ENCODE measurements at regions not wholly inside any gene's neighbourhood (a gene's known extent, or its start where the extent isn't known, plus 50 kb on each side); places are given as distances from the start of the nearest gene placed in this dataset.

DNA sequence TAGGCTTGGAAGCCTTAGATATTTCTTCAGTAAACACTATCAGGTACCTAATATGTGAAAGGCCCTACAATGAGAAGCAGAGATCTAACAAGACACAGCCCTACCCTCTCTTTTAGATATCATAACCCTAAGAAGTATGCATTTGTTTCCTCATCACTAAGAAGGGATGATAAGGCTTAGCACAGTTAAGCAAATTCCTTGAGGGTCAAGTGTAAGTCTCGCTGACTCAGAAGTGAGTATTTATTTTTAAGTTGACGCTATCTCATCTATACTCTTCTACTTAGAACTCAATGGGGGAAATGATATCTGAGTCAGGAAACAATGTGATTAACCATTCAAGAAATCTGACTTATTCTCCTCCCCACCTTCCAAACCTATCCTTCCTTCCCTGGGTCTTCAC is 149.7 kb downstream of the ESM1 start:
- peaks cover 0 to 16% (median 10%) of the 10 kb centered on the region in 4 donors for H3K4me1 ChIP-seq
- H3K27ac ChIP-seq, result no peak overlapping the region
- no peaks in the 10 kb centered on the region for H3K36me3 ChIP-seq
- ATAC-seq (ENCODE audit: low FRiP score in 2 of 2), result no peak
- TF ChIP-seq POLR2A (IDR thresholded peaks at IDR 0.05), result no peak
- TF ChIP-seq EP300 (IDR thresholded peaks at IDR 0.05), result no peak
- no peak for TF ChIP-seq POLR2AphosphoS5 (IDR thresholded peaks at IDR 0.05)
- TF ChIP-seq, protein P1, sequence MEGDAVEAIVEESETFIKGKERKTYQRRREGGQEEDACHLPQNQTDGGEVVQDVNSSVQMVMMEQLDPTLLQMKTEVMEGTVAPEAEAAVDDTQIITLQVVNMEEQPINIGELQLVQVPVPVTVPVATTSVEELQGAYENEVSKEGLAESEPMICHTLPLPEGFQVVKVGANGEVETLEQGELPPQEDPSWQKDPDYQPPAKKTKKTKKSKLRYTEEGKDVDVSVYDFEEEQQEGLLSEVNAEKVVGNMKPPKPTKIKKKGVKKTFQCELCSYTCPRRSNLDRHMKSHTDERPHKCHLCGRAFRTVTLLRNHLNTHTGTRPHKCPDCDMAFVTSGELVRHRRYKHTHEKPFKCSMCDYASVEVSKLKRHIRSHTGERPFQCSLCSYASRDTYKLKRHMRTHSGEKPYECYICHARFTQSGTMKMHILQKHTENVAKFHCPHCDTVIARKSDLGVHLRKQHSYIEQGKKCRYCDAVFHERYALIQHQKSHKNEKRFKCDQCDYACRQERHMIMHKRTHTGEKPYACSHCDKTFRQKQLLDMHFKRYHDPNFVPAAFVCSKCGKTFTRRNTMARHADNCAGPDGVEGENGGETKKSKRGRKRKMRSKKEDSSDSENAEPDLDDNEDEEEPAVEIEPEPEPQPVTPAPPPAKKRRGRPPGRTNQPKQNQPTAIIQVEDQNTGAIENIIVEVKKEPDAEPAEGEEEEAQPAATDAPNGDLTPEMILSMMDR (IDR thresholded peaks at IDR 0.05), result no peak
- H3K9me3 ChIP-seq, result no peaks in the 10 kb centered on the region
- no peaks in the 10 kb centered on the region for H3K27me3 ChIP-seq
- no peak for DNase-seq
- 55 to 68% methylated on average over 2 of the region's 2 CpGs for WGBS, 2 donors
- H3K4me3 ChIP-seq, result no peak overlapping the region

DNA sequence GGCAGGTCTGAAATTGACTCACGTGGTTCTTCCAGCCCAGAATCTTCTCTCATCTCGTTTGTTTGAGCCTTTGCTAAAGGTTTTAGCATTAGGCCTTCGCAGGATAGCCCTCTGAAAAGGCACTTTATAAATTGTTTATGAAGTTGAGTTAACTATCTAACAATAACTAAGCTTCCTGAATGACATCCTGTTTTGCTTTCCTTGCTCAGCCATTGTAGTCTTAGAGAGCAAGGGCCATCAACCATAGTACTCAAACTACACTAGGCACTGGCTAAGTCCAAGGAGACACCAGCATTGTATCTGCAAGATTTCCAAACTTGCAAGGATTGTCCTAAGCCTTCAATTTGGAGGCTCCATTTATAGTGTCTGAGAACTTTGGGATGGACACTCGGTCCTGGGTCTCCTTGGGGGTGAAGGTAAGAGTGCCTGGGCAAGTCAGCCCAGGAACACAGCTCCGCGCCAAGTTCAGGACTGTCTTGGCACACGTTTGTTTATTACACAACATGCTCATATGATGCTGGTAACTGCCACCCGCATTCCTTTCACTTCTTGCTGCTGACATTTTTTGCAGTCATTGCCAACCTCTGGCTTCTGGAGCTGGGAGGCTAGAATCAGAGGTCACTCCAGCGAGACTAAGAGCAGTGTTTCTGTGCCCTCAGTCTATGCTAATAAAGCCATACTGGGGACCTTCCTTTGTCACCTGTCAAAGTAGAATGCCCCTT is 151.1 kb downstream of the ESM1 start:
- peak in 1 of 2 donors; percentile 20 for TF ChIP-seq POLR2AphosphoS5 (IDR thresholded peaks at IDR 0.05)
- no peak for TF ChIP-seq POLR2A (IDR thresholded peaks at IDR 0.05)
- no peak for TF ChIP-seq EP300 (IDR thresholded peaks at IDR 0.05)
- TF ChIP-seq, protein P1 (IDR thresholded peaks at IDR 0.05), result no peak
- WGBS, 2 donors, result 40 to 47% methylated on average over 8 to 9 of the region's 9 CpGs
- ATAC-seq (ENCODE audit: low FRiP score in 2 of 2) (no peak), DNase-seq (peak in 1 of 2 donors; percentile 32)
- no peaks in the 10 kb centered on the region for H3K36me3 ChIP-seq
- peak overlapping the region in 1 of 4 donors; percentile 32 for H3K27ac ChIP-seq
- H3K4me3 ChIP-seq, result no peak overlapping the region
- H3K4me1 ChIP-seq, result peaks cover 0 to 16% (median 10%) of the 10 kb centered on the region in 4 donors
- H3K27me3 ChIP-seq, result no peaks in the 10 kb centered on the region
- no peaks in the 10 kb centered on the region for H3K9me3 ChIP-seq

- no peaks in the 10 kb centered on the region for H3K36me3 ChIP-seq
- H3K9me3 ChIP-seq, result no peaks in the 10 kb centered on the region
- peak overlapping the region in 3 of 4 donors; percentile 32 to 50 (median 46) for H3K27ac ChIP-seq
- peaks cover 0 to 16% (median 10%) of the 10 kb centered on the region in 4 donors for H3K4me1 ChIP-seq
- DNase-seq (no peak), ATAC-seq (ENCODE audit: low FRiP score in 2 of 2) (no peak)
- WGBS, 2 donors, result 85 to 92% methylated on average over 3 of the region's 3 CpGs
- H3K4me3 ChIP-seq, result no peak overlapping the region
- H3K27me3 ChIP-seq, result no peaks in the 10 kb centered on the region
- no peak for TF ChIP-seq POLR2A (IDR thresholded peaks at IDR 0.05)
- no peak for TF ChIP-seq POLR2AphosphoS5 (IDR thresholded peaks at IDR 0.05)
- TF ChIP-seq EP300 (IDR thresholded peaks at IDR 0.05), result no peak
- TF ChIP-seq, protein P1 (IDR thresholded peaks at IDR 0.05), result no peak
Measured at GRCh38 chr5:54833590-54833989, 151.8 kb downstream of the ESM1 start.

- Histone ChIP-seq H3K4me3 (no peak overlapping the region), H3K36me3 (no peaks in the 10 kb centered on the region), H3K27me3 (no peaks in the 10 kb centered on the region), H3K27ac (peak overlapping the region in 2 of 4 donors; percentile 32 to 50), H3K4me1 (peaks cover 0 to 16% (median 10%) of the 10 kb centered on the region in 4 donors), H3K9me3 (no peaks in the 10 kb centered on the region)
- DNase-seq (no peak), ATAC-seq (ENCODE audit: low FRiP score in 2 of 2) (peak in 1 of 2 donors; percentile 58)
- 64 to 83% methylated on average over 5 of the region's 5 CpGs for WGBS, 2 donors
- TF ChIP-seq POLR2AphosphoS5 (IDR thresholded peaks at IDR 0.05), result no peak
- no peak for TF ChIP-seq POLR2A (IDR thresholded peaks at IDR 0.05)
- TF ChIP-seq, protein P1 (IDR thresholded peaks at IDR 0.05), result no peak
- TF ChIP-seq EP300 (IDR thresholded peaks at IDR 0.05), result no peak
Measured at GRCh38 chr5:54832858-54833257, 152.5 kb downstream of the ESM1 start.

DNA sequence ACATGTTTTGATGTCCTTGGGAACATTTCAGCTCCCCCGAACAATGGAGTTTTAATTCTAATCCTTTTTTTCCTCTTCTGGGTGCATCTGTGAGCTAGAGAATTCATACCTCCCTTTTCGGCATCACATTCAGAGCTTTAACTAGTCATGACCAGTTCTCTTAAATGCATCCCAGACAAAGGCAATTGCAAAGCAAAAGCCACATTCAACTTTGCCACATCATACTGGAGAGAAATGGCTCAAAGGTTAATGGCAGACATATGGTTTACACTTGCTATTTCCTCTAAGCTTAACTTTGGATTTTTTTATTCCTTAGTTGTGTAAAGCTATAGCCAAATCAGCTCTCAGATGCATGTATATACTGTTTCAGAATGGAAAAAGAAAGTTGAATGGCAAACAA is 153.3 kb downstream of the ESM1 start:
- WGBS, 2 donors, result 88 to 94% methylated on average over 2 of the region's 2 CpGs
- H3K27me3 ChIP-seq, result no peaks in the 10 kb centered on the region
- TF ChIP-seq EP300 (IDR thresholded peaks at IDR 0.05), result no peak
- TF ChIP-seq POLR2A (IDR thresholded peaks at IDR 0.05), result no peak
- TF ChIP-seq POLR2AphosphoS5 (IDR thresholded peaks at IDR 0.05), result no peak
- TF ChIP-seq, protein P1 (IDR thresholded peaks at IDR 0.05), result no peak
- ATAC-seq (ENCODE audit: low FRiP score in 2 of 2) (no peak), DNase-seq (no peak)
- no peak overlapping the region for H3K4me3 ChIP-seq
- no peaks in the 10 kb centered on the region for H3K36me3 ChIP-seq
- no peaks in the 10 kb centered on the region for H3K9me3 ChIP-seq
- peaks cover 0 to 16% (median 10%) of the 10 kb centered on the region in 4 donors for H3K4me1 ChIP-seq
- H3K27ac ChIP-seq, result no peak overlapping the region
